Right kidney (tissue), 1 donor: ENCODE measurements at regions not wholly inside any gene's neighbourhood (a gene's known extent, or its start where the extent isn't known, plus 50 kb on each side); places are given as distances from the start of the nearest gene placed in this dataset.
"Not testable (repeated sequence)": the region's sequence is repeated elsewhere in the genome, so short reads cannot be mapped to it uniquely, and the experiment has no call there.

Source experiments
- DNase-seq: peaks from one replicate; pipeline ENCODE4 v3.0.0-alpha.2; 2016

DNA sequence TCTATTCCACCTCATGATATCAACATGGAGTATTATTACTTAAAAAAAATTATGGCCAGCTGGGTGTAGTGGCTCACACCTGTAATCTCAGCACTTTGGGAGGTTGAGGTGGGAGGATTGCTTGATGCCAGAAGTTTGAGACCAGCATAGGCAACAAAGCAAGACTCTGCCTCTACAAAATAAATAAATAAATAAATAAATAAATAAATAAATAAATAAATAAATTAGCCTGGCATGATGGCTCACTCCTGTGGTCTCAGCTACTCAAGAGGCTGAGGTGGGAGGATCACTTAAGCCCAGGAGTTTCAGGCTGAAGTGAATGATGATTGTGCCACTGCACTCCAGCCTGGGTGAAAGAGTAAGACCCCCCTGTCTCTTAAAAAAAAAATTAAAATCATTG lies 350.8 kb downstream of the VRK1 start:
- not testable (repeated sequence) for DNase-seq

DNA sequence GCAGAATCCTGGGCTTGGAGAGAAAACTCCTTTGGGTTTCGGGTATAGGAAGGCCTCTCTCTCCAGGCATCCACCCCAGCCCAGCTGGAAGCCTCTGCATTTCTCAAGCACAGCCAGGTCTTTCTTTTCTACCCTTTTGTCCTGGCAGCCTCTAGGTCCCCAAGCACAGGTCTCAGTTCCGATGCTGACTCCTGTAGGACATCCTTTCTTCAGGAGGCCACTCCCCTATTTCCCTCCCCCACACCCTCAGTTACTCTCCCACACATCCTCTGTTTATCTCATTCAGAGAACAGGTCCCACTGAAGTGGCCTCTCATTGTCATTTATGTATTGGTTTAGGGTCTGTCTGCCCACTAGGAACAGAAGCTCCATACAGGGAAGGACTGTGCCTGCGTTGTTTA lies 352.6 kb downstream of the VRK1 start:
- no peak for DNase-seq

DNA sequence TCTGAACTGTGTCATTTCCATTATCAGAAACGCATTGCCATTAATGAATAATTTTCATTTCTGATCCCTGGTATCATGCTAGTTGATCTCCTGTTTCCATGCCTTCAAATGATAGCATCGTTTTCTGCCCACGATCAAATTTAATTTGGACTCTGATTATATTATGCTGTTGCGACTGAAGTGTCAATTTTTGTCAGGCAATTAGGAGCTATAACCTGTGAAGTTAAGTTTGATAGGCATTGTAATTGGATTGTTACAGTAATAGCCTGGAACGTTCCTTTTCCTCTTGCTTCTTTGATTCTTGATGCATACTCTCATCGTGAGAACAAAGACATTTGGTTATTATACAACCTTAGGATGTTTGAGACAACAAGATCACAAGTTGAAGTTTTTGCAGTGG lies 356.3 kb downstream of the VRK1 start:
- DNase-seq = no peak

GRCh38 chr14:97155320-97155719 lies 358.1 kb downstream of the VRK1 start:
- no peak for DNase-seq

- DNase-seq = no peak
Observed at GRCh38 chr14:97155814-97156213, 358.6 kb downstream of the VRK1 start.

DNA sequence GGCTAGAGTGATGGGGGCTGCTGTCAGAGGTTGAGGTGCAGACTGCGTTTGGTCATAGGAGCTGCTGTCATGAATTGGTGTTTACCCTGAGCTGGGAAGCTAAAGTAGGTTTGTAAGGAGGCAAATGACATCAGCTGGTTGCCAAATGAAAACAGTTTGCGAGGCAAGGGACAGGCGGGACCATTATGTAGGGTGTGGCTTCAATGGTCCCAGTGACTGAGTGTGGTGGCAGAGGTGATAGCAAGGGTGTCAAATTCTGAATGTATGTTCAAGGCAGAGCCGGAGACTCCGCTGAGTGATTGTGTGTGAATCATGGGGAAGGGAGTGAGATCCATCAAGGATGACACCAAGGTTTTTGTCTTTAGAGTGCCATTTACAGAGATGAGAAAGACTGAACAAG lies 359.5 kb downstream of the VRK1 start:
- no peak for DNase-seq

DNA sequence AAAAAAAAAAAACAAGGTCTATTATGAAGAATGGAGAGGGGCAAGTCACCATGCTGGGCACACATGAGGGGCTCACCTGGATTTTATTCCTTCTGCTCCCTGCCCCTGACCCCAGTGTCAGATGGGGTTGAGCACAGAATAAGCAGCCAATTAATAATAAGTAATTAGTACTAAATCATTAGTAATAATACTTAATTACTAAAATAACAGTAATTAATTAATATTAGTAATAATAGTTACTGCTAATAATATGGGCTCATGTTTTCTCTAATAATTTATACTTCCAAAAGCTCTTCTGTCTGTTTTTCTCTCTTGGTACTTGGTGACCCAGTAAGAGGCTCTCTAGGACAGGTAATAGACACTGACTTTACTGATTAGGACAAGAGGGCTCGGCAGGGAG lies 360.9 kb downstream of the VRK1 start:
- no peak for DNase-seq

- DNase-seq = no peak
Observed at GRCh38 chr14:97159124-97159523, 361.9 kb downstream of the VRK1 start.

- DNase-seq = no peak
Observed at GRCh38 chr14:97162621-97163020, 365.4 kb downstream of the VRK1 start.

DNA sequence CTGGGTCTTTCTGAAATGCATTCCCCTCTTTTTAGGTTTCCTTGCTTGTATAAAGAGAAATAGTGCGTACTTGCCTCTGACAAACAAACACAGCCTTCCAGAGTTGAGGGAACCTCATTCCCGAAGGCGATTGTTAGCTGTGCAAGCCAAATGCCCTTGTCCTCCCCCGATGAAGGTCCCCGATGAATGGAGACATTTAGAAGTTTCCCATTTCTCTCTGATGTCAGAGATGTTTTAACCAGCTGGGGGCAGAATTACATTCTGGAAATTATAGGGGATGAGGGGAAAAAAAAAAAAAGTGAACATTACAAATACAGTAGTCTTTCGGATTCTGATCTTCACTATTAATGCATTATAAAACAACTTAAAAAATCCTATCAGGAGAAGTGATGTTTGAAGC lies 366.8 kb downstream of the VRK1 start:
- DNase-seq = no peak

GRCh38 chr14:97166497-97166896 lies 369.3 kb downstream of the VRK1 start:
- DNase-seq = no peak

DNA sequence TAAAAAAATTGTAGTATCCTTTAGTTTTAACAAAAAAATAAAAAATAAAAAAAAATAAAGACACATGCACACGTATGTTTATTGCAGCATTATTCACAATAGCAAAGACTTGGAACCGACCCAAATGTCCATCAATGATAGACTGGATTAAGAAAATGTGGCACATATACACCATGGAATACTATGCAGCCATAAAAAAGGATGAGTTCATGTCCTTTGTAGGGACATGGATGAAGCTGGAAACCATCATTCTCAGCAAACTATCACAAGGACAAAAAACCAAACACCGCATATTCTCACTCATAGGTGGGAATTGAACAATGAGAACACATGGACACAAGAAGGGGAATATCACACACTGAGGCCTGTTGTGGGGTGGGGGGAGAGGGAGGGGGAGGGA lies 370.4 kb downstream of the VRK1 start:
- not testable (repeated sequence) for DNase-seq

DNA sequence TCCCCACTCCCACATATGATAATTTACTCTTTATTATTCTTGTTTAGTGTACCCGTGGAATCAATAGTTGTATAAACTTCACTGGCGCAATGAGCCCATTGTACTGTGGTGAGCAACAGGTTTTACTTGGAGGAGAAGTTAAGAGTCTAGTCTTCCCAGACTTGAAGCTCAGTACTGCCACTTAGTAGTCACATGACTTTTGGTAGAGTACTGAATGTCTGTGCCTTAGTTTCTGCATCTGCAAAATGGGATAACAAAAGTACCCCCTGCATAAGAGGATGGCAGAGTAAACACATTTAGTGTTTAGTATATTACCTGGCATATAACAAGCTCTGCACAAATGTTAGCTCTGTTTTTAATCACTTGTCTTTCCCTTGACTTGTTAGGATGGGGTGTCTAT lies 375.5 kb downstream of the VRK1 start:
- no peak for DNase-seq

DNA sequence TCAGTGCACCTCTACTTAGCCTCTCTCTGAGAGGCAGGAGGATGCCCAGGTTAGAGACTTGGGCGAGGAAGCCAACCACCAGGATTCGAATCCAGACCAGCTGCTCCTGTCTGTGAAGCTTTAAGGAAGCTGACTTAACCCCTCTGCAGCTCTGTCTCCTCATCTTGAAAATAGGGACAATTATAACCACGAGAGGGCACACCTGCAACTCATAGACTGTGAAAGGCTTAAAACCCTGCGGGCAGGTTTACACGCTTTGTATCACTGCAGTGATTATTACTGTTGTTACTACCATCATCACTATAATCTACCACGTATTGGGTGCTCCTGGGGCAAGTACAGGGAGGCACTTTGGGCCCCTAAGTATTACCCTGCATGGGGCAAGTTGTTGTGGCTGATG lies 379.8 kb downstream of the VRK1 start:
- DNase-seq = no peak

- no peak for DNase-seq
Observed at GRCh38 chr14:97177635-97178034, 380.5 kb downstream of the VRK1 start.

DNA sequence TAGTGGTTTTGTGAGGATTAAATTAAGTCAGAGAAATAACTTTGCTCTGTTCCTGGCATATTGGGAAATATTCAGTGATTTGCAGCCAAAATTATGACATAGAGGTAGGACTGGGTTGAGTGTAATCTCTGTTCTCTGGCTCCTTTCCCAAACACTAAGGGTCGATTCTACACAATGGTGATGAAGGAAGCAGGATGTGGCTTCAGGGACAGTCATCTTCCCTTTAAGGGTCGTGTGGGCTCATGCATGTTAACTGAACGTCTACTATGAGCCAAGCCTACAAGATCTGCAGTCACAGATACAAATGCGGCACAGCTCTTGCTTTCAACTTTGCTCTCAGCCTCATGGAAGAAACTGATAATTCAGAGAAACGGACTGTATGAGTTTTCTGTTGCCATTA lies 381.6 kb downstream of the VRK1 start:
- no peak for DNase-seq

GRCh38 chr14:97179573-97179972 lies 382.4 kb downstream of the VRK1 start:
- DNase-seq = no peak

DNA sequence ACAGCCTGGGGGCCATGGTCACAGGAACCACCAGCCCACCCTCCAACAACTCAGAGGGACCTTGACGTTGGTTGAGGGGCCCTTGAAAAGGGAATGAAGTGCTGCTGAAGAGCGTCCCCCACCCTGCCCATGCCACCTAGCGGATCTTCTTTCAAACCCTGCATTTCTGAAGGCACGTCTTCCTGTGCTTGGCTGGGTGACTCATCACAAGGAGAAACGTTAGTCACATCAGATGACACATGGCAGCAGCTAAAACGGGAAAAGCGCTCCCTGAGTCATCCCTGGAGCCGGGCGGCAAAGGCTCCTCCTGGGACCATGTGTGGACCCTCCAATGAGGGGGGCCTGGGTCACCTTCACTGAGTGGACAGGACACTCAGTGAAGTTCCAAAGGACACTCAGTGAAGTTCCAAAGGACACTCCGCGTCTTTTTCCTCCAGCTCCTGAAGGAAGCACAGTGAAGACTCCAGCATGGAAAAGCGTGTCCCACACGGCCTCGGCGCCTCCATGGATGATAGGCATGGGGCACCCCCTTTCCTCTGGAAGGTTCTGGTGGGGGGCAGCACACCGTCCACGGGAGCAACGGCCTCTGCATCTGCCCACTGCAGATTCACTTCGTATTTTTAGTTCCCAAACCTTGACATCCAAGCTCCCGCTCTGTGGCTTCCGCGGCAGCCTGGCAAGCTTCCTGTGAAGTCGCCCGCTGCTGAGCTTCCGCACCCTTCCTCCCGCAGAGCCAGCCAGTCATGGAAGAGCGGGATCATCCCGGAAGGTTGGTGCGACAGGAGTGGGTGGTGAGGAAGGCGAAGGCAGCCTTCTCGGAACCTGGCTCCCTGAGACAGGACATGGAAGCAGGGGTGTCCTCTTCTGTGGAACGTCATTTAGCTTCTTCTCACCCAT lies 383.4 kb downstream of the VRK1 start:
- no peak for DNase-seq

DNA sequence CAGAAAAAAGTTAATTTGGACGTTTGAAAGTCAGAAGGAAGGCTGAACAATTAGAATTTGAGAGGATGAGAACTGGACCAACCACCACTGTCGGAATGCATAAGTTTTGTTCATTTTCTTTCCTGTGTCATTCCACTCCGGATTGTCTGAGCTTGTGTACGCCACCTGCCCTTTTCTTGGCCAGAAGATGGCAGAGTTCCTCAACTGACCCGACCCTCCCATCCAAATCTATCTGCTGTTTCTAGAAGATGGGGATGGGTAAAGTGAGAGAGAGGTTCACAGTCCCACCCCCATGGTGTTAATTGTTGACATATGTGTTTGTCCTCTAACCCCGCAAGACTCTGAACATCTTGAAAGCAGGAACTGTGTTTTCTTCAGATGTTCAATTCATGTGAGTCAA lies 388.0 kb downstream of the VRK1 start:
- no peak for DNase-seq

DNA sequence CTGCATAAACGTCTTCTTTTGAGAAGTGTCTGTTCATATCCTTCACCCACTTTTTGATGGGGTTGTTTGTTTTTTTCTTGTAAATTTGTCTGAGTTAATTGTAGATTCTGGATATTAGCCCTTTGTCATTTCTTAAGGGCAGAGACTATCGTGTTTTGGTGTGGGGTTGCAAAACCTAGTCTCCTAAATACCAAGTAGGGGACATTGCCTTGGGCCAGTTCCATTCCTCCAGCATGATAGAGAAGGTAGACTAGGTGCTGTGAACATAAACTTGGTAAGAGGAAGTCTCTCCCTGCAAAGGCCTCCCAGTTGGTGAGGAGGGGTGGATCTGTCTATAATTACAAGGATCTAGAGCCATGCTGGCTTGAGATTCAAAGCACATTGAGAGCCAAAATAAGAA lies 390.7 kb downstream of the VRK1 start:
- no peak for DNase-seq

DNA sequence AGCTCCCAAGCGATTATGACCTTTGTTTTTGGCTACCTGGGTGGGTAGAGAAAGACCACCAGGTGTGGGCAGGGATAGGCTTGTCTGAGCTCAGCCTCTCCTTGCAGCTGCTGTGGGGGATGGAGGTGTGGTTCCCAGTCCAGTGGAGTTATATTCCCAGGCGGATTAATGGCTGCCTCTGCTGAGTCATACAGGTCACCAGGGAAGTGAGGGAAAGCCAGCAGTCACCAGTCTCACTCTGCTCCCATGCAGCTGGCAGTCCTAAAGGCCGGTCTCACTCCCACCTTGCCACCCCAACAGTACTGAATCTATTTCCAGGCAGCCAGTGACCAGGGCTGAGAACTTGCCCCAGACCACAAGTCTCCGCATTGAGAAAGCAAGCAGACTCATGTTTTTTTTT lies 399.2 kb downstream of the VRK1 start:
- no peak for DNase-seq

DNA sequence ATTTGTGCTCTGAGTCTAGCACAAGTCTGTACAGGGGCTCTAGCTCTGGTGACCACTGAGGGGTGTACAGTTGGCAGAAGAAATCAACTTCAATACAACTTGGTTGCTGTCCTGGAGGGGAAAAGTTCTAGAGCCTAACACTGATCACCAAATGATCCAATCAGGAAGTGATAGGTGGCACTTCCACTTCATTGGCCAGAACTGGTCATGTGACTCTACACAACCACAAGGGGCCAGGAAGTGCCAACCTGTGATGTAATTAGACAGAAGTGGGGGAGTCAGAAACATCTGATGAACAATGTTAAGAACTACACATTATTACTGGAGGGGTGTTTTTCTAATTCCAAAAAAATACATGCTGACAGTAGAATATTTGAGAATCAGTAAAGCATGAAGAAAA lies 401.6 kb downstream of the VRK1 start:
- no peak for DNase-seq

DNA sequence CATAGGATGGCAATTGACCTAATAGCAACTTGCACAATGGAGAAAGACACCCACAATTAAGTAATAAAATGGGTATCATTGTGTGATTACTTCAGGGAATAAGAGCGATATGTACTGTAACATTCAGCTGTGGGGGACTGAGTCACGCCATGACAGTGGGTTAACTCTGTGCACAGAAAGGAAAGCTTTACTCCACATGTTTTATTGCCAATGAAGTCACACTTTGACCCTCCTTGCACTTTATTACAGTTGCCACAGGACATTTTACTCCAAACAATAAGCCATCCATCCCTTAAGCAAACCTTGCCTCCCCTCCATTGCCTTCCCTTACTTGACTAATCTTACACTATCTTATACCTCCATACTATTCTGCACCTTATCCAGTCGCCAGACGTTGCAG lies 403.1 kb downstream of the VRK1 start:
- DNase-seq = no peak

GRCh38 chr14:97206916-97207315 lies 409.7 kb downstream of the VRK1 start:
- DNase-seq = no peak

DNA sequence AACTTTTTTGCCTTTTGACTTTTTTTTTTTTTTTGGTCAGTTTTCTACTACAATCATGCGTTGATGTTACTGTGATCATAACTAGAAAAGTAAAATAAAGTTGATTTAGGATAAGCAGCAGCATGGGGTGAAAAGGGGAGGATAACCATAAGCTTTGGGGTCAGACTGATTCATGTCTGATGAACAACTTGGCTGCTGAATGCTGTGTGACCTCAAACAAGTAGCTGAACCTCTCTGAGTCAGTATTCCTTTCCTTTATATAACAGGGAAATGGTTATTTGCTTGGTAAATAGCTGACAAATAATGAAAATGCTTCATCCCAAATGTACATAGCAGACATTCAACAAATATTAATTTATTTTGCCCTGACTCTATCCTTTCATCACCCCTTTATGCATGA lies 413.0 kb downstream of the VRK1 start:
- no peak for DNase-seq
